Hepatocyte (in vitro differentiated cells): ENCODE measurements at regions not wholly inside any gene's neighbourhood (a gene's known extent, or its start where the extent isn't known, plus 50 kb on each side); places are given as distances from the start of the nearest gene placed in this dataset.
"Not testable (repeated sequence)": the region's sequence is repeated elsewhere in the genome, so short reads cannot be mapped to it uniquely, and the experiment has no call there.

Experiments
- DNase-seq: peaks from one replicate; pipeline ENCODE4 v3.0.0-alpha.2; 2016; ENCODE audit warnings: low spot score
- H2AFZ ChIP-seq: fragments of 200-600 bp; sonication (generic); 2 replicates; pipeline ENCODE4 v1.6.0; 2016; ENCODE audit warnings: antibody characterized with exemption, mild to moderate bottlenecking
- H3K27ac ChIP-seq: fragments of 200-600 bp; sonication (generic); 2 replicates; pipeline ENCODE4 v1.5.1; 2016; ENCODE audit warnings: mild to moderate bottlenecking
- H3K27me3 ChIP-seq: fragments of 200-600 bp; sonication (generic); 2 replicates; pipeline ENCODE4 v1.6.1; 2016
- H3K36me3 ChIP-seq: fragments of 200-600 bp; sonication (generic); replicated peaks from 2 replicates; pipeline ENCODE4 v1.5.1; 2016; ENCODE audit warnings: low read depth; ENCODE audit not compliant: insufficient read depth
- H3K4me1 ChIP-seq: fragments of 200-600 bp; sonication (generic); 2 replicates; pipeline ENCODE4 v1.5.1; 2016; ENCODE audit warnings: mild to moderate bottlenecking, moderate library complexity; ENCODE audit not compliant: insufficient read depth
- H3K4me2 ChIP-seq: fragments of 200-600 bp; sonication (generic); 2 replicates; pipeline ENCODE4 v1.6.0; 2016
- H3K4me3 ChIP-seq: fragments of 200-600 bp; sonication (generic); 2 replicates; pipeline ENCODE4 v1.5.1; 2016; ENCODE audit warnings: mild to moderate bottlenecking
- H3K79me2 ChIP-seq: fragments of 200-600 bp; sonication (generic); 2 replicates; pipeline ENCODE4 v1.6.0; 2017; ENCODE audit warnings: mild to moderate bottlenecking
- H3K9me2 ChIP-seq: fragments of 200-600 bp; sonication (generic); replicated peaks from 2 replicates; pipeline ENCODE4 v1.6.0; 2017; ENCODE audit warnings: mild to moderate bottlenecking; ENCODE audit not compliant: insufficient read depth
- H3K9me3 ChIP-seq: fragments of 200-600 bp; sonication (generic); 2 replicates; pipeline ENCODE4 v1.5.1; 2016; ENCODE audit warnings: low read depth, mild to moderate bottlenecking
- H4K20me1 ChIP-seq: fragments of 200-600 bp; sonication (generic); 2 replicates; pipeline ENCODE4 v1.6.0; 2016; ENCODE audit warnings: mild to moderate bottlenecking; ENCODE audit not compliant: insufficient read depth, poor library complexity, severe bottlenecking
- CTCF ChIP-seq: fragments of 200-600 bp; sonication (generic); IDR thresholded peaks from 2 replicates; pipeline ENCODE4 v1.5.1; 2016; ENCODE audit warnings: antibody characterized with exemption, mild to moderate bottlenecking; ENCODE audit not compliant: poor library complexity
- EZH2 ChIP-seq: fragments of 200-600 bp; sonication (generic); IDR thresholded peaks from 2 replicates; pipeline ENCODE4 v1.6.1; 2016; ENCODE audit warnings: antibody characterized with exemption, mild to moderate bottlenecking, borderline replicate concordance
- EZH2phosphoT487 ChIP-seq: fragments of 200-600 bp; sonication (generic); IDR thresholded peaks from one replicate; pipeline ENCODE4 v1.6.1; 2018; ENCODE audit warnings: antibody characterized with exemption, mild to moderate bottlenecking, low read depth, moderate library complexity; ENCODE audit not compliant: unreplicated experiment, severe bottlenecking
- WGBS: methylation state at CpG from one replicate; pipeline ENCODE4 v1.1.6; 2016; ENCODE audit warnings: low lambda C conversion rate; ENCODE audit errors: missing lambda C conversion rate; 5-methylcytosine and 5-hydroxymethylcytosine counted together

- Histone ChIP-seq H3K4me3 (no peak overlapping the region), H3K4me1 (no peaks in the 10 kb centered on the region), H3K27ac (no peak overlapping the region), H3K9me2 (no peaks in the 10 kb centered on the region), H3K36me3 (no peaks in the 10 kb centered on the region), H3K79me2 (no peaks in the 10 kb centered on the region), H3K9me3 (no peaks in the 10 kb centered on the region), H2AFZ (no peak overlapping the region), H4K20me1 (no peaks in the 10 kb centered on the region), H3K27me3 (no peaks in the 10 kb centered on the region), H3K4me2 (no peak overlapping the region)
- no peak for TF ChIP-seq CTCF
- TF ChIP-seq EZH2phosphoT487, result no peak
- TF ChIP-seq EZH2, result no peak
- WGBS, result 72% methylated on average over 2 of the region's 2 CpGs
- no peak for DNase-seq
Measured at GRCh38 chr17:69684251-69684650, 269.8 kb downstream of the MAP2K6 start.

- not testable (repeated sequence) for H3K4me3 ChIP-seq, H3K4me1 ChIP-seq, DNase-seq
Measured at GRCh38 chr17:69685150-69685549, 270.7 kb downstream of the MAP2K6 start.

GRCh38 chr17:69690531-69690930 lies 276.0 kb downstream of the MAP2K6 start:
- no peak for DNase-seq
- Histone ChIP-seq H3K4me2 (no peak overlapping the region), H3K4me1 (no peaks in the 10 kb centered on the region), H3K9me3 (no peaks in the 10 kb centered on the region), H3K36me3 (no peaks in the 10 kb centered on the region), H3K79me2 (no peaks in the 10 kb centered on the region), H3K27me3 (no peaks in the 10 kb centered on the region), H3K9me2 (no peaks in the 10 kb centered on the region), H3K4me3 (no peak overlapping the region), H3K27ac (no peak overlapping the region), H2AFZ (no peak overlapping the region), H4K20me1 (no peaks in the 10 kb centered on the region)
- 93% methylated on average over 1 of the region's 1 CpG for WGBS
- no peak for TF ChIP-seq CTCF
- TF ChIP-seq EZH2phosphoT487, result no peak
- TF ChIP-seq EZH2, result no peak

More at GRCh38 chr17:69685150-69685549, 270.7 kb downstream of the MAP2K6 start:
- H4K20me1 ChIP-seq, H3K4me2 ChIP-seq, H3K36me3 ChIP-seq, H3K27me3 ChIP-seq, H3K9me3 ChIP-seq, H2AFZ ChIP-seq, H3K9me2 ChIP-seq, H3K79me2 ChIP-seq: not testable (repeated sequence)
- H3K27ac ChIP-seq, result peak overlapping the region; percentile 59

- Histone ChIP-seq H4K20me1 (no peaks in the 10 kb centered on the region), H3K9me2 (no peaks in the 10 kb centered on the region), H3K79me2 (no peaks in the 10 kb centered on the region), H3K4me1 (no peaks in the 10 kb centered on the region), H3K4me2 (no peak overlapping the region), H3K36me3 (no peaks in the 10 kb centered on the region), H3K9me3 (no peaks in the 10 kb centered on the region), H3K27ac (no peak overlapping the region), H3K27me3 (no peaks in the 10 kb centered on the region), H2AFZ (no peak overlapping the region), H3K4me3 (no peak overlapping the region)
- no peak for DNase-seq
- TF ChIP-seq EZH2 (no peak), EZH2phosphoT487 (no peak), CTCF (no peak)
Measured at GRCh38 chr17:69692171-69692570, 277.7 kb downstream of the MAP2K6 start.
